Trophoblast cell (in vitro differentiated cells and primary cell): ENCODE measurements at regions not wholly inside any gene's neighbourhood (a gene's known extent, or its start where the extent isn't known, plus 50 kb on each side); places are given as distances from the start of the nearest gene placed in this dataset.
A peak's percentile ranks its signal among the peaks of the same experiment; 100 is the strongest.

Experiments used
- DNase-seq, 2 donors: peaks; one replicate each; pipeline ENCODE4 v3.0.0-alpha.2; 2016
- H2AFZ ChIP-seq: 2 replicates; pipeline ENCODE4 v1.6.1; 2013; ENCODE audit warnings: low read length, moderate library complexity, mild to moderate bottlenecking; ENCODE audit not compliant: insufficient read depth, poor library complexity
- H2AK5ac ChIP-seq: 2 replicates; pipeline ENCODE4 v1.6.1; 2013; ENCODE audit warnings: mild to moderate bottlenecking, low read length
- H2BK120ac ChIP-seq: 2 replicates; pipeline ENCODE4 v1.6.1; 2013; ENCODE audit warnings: low read length, mild to moderate bottlenecking, moderate library complexity; ENCODE audit not compliant: insufficient read depth, poor library complexity
- H2BK12ac ChIP-seq: 2 replicates; pipeline ENCODE4 v1.6.1; 2013; ENCODE audit warnings: mild to moderate bottlenecking, low read length, moderate library complexity
- H2BK5ac ChIP-seq: 2 replicates; pipeline ENCODE4 v1.6.1; 2013; ENCODE audit warnings: low read length, low read depth, moderate library complexity, mild to moderate bottlenecking; ENCODE audit not compliant: poor library complexity
- H3K14ac ChIP-seq: 2 replicates; pipeline ENCODE4 v1.6.1; 2013; ENCODE audit warnings: mild to moderate bottlenecking, low read length
- H3K18ac ChIP-seq: 2 replicates; pipeline ENCODE4 v1.6.1; 2013; ENCODE audit warnings: mild to moderate bottlenecking, low read length
- H3K23ac ChIP-seq: 2 replicates; pipeline ENCODE4 v1.6.1; 2013; ENCODE audit warnings: low read length
- H3K27ac ChIP-seq: 2 replicates; pipeline ENCODE4 v1.5.1; 2013; ENCODE audit warnings: low read depth, mild to moderate bottlenecking, inconsistent platforms, low read length, moderate library complexity
- H3K27me3 ChIP-seq: 2 replicates; pipeline ENCODE4 v1.6.1; 2013; ENCODE audit warnings: inconsistent platforms, mild to moderate bottlenecking, low read length, moderate library complexity; ENCODE audit not compliant: insufficient read depth
- H3K36me3 ChIP-seq, 2 experiments: 1 replicate in 1 of 2; 2 replicates in 1 of 2; pipeline ENCODE4 v1.6.1; 2013; ENCODE audit warnings: low read length in 2 of 2, mild to moderate bottlenecking in 2 of 2, moderate library complexity in 1 of 2; ENCODE audit not compliant: insufficient read depth in 2 of 2, control insufficient read depth in 1 of 2
- H3K4ac ChIP-seq: 2 replicates; pipeline ENCODE4 v1.6.1; 2013; ENCODE audit warnings: low read depth, mild to moderate bottlenecking, low read length, moderate library complexity
- H3K4me1 ChIP-seq, 2 experiments: 1 replicate in 1 of 2; 2 replicates in 1 of 2; pipeline ENCODE4 v1.6.1; 2013; ENCODE audit warnings: low read length in 2 of 2, mild to moderate bottlenecking in 2 of 2, moderate library complexity in 1 of 2; ENCODE audit not compliant: insufficient read depth in 2 of 2, control insufficient read depth in 1 of 2
- H3K4me2 ChIP-seq: 2 replicates; pipeline ENCODE4 v1.6.1; 2013; ENCODE audit warnings: inconsistent platforms, mild to moderate bottlenecking, low read length, moderate library complexity
- H3K4me3 ChIP-seq: 2 replicates; pipeline ENCODE4 v1.5.1; 2013; ENCODE audit warnings: mild to moderate bottlenecking, low read depth, low read length, inconsistent platforms
- H3K79me1 ChIP-seq: one replicate; pipeline ENCODE4 v1.6.1; 2013; ENCODE audit warnings: low read length
- H3K79me2 ChIP-seq: 2 replicates; pipeline ENCODE4 v1.6.1; 2013; ENCODE audit warnings: low read length, mild to moderate bottlenecking; ENCODE audit not compliant: control insufficient read depth, insufficient read depth, poor library complexity
- H3K9ac ChIP-seq: 2 replicates; pipeline ENCODE4 v1.6.1; 2013; ENCODE audit warnings: mild to moderate bottlenecking, low read length
- H3K9me3 ChIP-seq: 2 replicates; pipeline ENCODE4 v1.6.1; 2013; ENCODE audit warnings: low read depth, mild to moderate bottlenecking, control low read depth, inconsistent platforms, low read length; ENCODE audit not compliant: insufficient read depth
- H4K12ac ChIP-seq: 2 replicates; pipeline ENCODE4 v1.6.1; 2013; ENCODE audit warnings: low read depth, mild to moderate bottlenecking, low read length, moderate library complexity
- H4K8ac ChIP-seq: 2 replicates; pipeline ENCODE4 v1.6.1; 2013; ENCODE audit warnings: low read depth, mild to moderate bottlenecking, low read length, moderate library complexity
- H4K91ac ChIP-seq: one replicate; pipeline ENCODE4 v1.6.1; 2013; ENCODE audit warnings: low read depth, mild to moderate bottlenecking, low read length, moderate library complexity
- WGBS: extraction: QIAGEN DNeasy Blood & Tissue Kit; methylation state at CpG from one replicate; pipeline ENCODE4 v1.1.7; 2013; ENCODE audit warnings: missing lambda C conversion rate; ENCODE audit not compliant: insufficient read length, insufficient coverage; ENCODE audit errors: extremely low coverage; 5-methylcytosine and 5-hydroxymethylcytosine counted together

GRCh38 chr2:9757501-9758264, 85.6 kb upstream of the TAF1B start:
- no peak overlapping the region for H2BK12ac ChIP-seq
- WGBS = no CpG with 5 or more reads among the region's 27 CpGs
- no peaks in the 10 kb centered on the region for H3K9me3 ChIP-seq
- no peak overlapping the region for H4K12ac ChIP-seq
- peak overlapping the region; percentile 47 for H3K4me2 ChIP-seq
- H3K14ac ChIP-seq = no peak overlapping the region
- no peak overlapping the region for H3K4ac ChIP-seq
- no peak overlapping the region for H2BK5ac ChIP-seq
- no peak overlapping the region for H2BK120ac ChIP-seq
- no peaks in the 10 kb centered on the region for H3K27me3 ChIP-seq
- H3K4me1 ChIP-seq = peaks cover 6 to 7% of the 10 kb centered on the region in 2 experiments
- no peak overlapping the region for H4K91ac ChIP-seq
- no peaks in the 10 kb centered on the region for H3K36me3 ChIP-seq
- H4K8ac ChIP-seq = peak overlapping the region; percentile 13
- no peaks in the 10 kb centered on the region for H3K79me2 ChIP-seq
- H2AK5ac ChIP-seq = no peak overlapping the region
- DNase-seq = peak; percentile 91 to 95
- H3K4me3 ChIP-seq = no peak overlapping the region
- H3K23ac ChIP-seq = no peak overlapping the region
- H3K18ac ChIP-seq = no peak overlapping the region
- H2AFZ ChIP-seq = no peak overlapping the region
- no peak overlapping the region for H3K9ac ChIP-seq
- H3K79me1 ChIP-seq = no peaks in the 10 kb centered on the region
- no peak overlapping the region for H3K27ac ChIP-seq

- Histone ChIP-seq H3K9me3 (no peaks in the 10 kb centered on the region), H3K23ac (no peak overlapping the region)
- WGBS = no CpG with 5 or more reads among the region's 5 CpGs
Observed at GRCh38 chr2:9758741-9759140, 84.5 kb upstream of the TAF1B start.

GRCh38 chr2:9760069-9760901, 83.0 kb upstream of the TAF1B start:
- no peak overlapping the region for H3K4me2 ChIP-seq
- DNase-seq = no peak
- H2BK120ac ChIP-seq = no peak overlapping the region
- no peak overlapping the region for H3K27ac ChIP-seq
- H4K12ac ChIP-seq = no peak overlapping the region
- H3K79me2 ChIP-seq = no peaks in the 10 kb centered on the region
- H2AK5ac ChIP-seq = no peak overlapping the region
- H4K91ac ChIP-seq = no peak overlapping the region
- no peak overlapping the region for H3K14ac ChIP-seq
- no peak overlapping the region for H4K8ac ChIP-seq
- H3K9ac ChIP-seq = no peak overlapping the region
- no peaks in the 10 kb centered on the region for H3K36me3 ChIP-seq
- no peak overlapping the region for H2AFZ ChIP-seq
- no peak overlapping the region for H2BK5ac ChIP-seq
- no peak overlapping the region for H3K18ac ChIP-seq
- no peak overlapping the region for H2BK12ac ChIP-seq
- H3K23ac ChIP-seq = no peak overlapping the region
- no peaks in the 10 kb centered on the region for H3K9me3 ChIP-seq
- WGBS = no CpG with 5 or more reads among the region's 4 CpGs
- H3K27me3 ChIP-seq = no peaks in the 10 kb centered on the region
- peaks cover 6 to 7% of the 10 kb centered on the region in 2 experiments for H3K4me1 ChIP-seq
- no peaks in the 10 kb centered on the region for H3K79me1 ChIP-seq
- H3K4me3 ChIP-seq = no peak overlapping the region
- H3K4ac ChIP-seq = no peak overlapping the region

More at GRCh38 chr2:9758741-9759140, 84.5 kb upstream of the TAF1B start:
- Histone ChIP-seq H3K79me1 (no peaks in the 10 kb centered on the region), H2BK5ac (no peak overlapping the region), H3K18ac (no peak overlapping the region), H2BK120ac (no peak overlapping the region), H2AK5ac (no peak overlapping the region), H3K27me3 (no peaks in the 10 kb centered on the region), H3K14ac (no peak overlapping the region), H3K27ac (no peak overlapping the region), H3K4me3 (no peak overlapping the region), H2AFZ (no peak overlapping the region), H2BK12ac (no peak overlapping the region), H4K91ac (no peak overlapping the region), H4K8ac (no peak overlapping the region), H3K9ac (no peak overlapping the region), H3K36me3 (no peaks in the 10 kb centered on the region), H3K4me2 (no peak overlapping the region), H3K4ac (no peak overlapping the region), H4K12ac (no peak overlapping the region), H3K79me2 (no peaks in the 10 kb centered on the region), H3K4me1 (peaks cover 6 to 7% of the 10 kb centered on the region in 2 experiments)
- DNase-seq = peak in 1 of 2 donors; percentile 59

GRCh38 chr2:9760902-9761228, 82.4 kb upstream of the TAF1B start:
- no peak overlapping the region for H3K4me2 ChIP-seq
- H3K4ac ChIP-seq = no peak overlapping the region
- no peak overlapping the region for H3K18ac ChIP-seq
- no peak overlapping the region for H3K14ac ChIP-seq
- H3K4me1 ChIP-seq = peaks cover 6 to 7% of the 10 kb centered on the region in 2 experiments
- H2BK12ac ChIP-seq = no peak overlapping the region
- no peak overlapping the region for H4K8ac ChIP-seq
- H4K91ac ChIP-seq = no peak overlapping the region
- DNase-seq = no peak
- H4K12ac ChIP-seq = no peak overlapping the region
- H2BK120ac ChIP-seq = no peak overlapping the region
- H3K79me2 ChIP-seq = no peaks in the 10 kb centered on the region
- H3K79me1 ChIP-seq = no peaks in the 10 kb centered on the region
- H2BK5ac ChIP-seq = no peak overlapping the region
- no peak overlapping the region for H3K23ac ChIP-seq
- no peak overlapping the region for H2AFZ ChIP-seq
- H3K4me3 ChIP-seq = no peak overlapping the region
- no CpG with 5 or more reads among the region's 7 CpGs for WGBS
- no peak overlapping the region for H2AK5ac ChIP-seq
- H3K9me3 ChIP-seq = no peaks in the 10 kb centered on the region
- no peak overlapping the region for H3K27ac ChIP-seq
- no peaks in the 10 kb centered on the region for H3K36me3 ChIP-seq
- H3K27me3 ChIP-seq = no peaks in the 10 kb centered on the region
- no peak overlapping the region for H3K9ac ChIP-seq
